ENCODE measurements at regions not wholly inside any gene's neighbourhood (a gene's known extent, or its start where the extent isn't known, plus 50 kb on each side); places are given as distances from the start of the nearest gene placed in this dataset.

DNA sequence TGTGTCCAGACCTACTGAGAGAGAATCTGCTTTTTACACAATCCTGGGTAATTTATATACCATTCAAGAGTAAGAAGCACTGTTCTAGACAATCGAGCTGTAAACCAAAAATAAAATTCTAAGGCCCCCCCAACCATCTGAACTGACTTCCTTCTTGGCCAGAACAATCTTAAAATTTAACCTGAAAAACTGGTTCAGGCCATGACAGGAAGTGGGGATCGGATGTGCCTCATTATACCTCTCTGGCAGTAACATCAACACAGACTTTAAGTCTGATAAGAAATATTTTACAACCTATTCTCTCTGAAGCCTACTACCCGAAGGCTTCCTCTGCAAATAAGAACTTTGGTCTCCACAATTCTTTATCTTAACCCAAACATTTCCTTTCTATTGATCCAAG lies 75.2 kb upstream of the KIF5B start:
- no peak overlapping the region for H3K4me3 ChIP-seq (IDR thresholded peaks at IDR 0.05; ENCODE audit: insufficient read depth, low read depth, low read length)
- no peak overlapping the region for H3K27ac ChIP-seq
- no peak overlapping the region for H3K9ac ChIP-seq
- H3K79me2 ChIP-seq (ENCODE audit: insufficient read depth, low read depth) = no peaks in the 10 kb centered on the region
- no peaks in the 10 kb centered on the region for H3K4me1 ChIP-seq (ENCODE audit: low read depth, poor library complexity, severe bottlenecking)
- no peaks in the 10 kb centered on the region for H3K27me3 ChIP-seq (ENCODE audit: insufficient read depth, low read depth)
- no peak overlapping the region for H3K4me2 ChIP-seq
- H2AFZ ChIP-seq (ENCODE audit: low read depth) = no peak overlapping the region
- H3K36me3 ChIP-seq (ENCODE audit: insufficient read depth) = no peaks in the 10 kb centered on the region
- TF ChIP-seq, protein P1, sequence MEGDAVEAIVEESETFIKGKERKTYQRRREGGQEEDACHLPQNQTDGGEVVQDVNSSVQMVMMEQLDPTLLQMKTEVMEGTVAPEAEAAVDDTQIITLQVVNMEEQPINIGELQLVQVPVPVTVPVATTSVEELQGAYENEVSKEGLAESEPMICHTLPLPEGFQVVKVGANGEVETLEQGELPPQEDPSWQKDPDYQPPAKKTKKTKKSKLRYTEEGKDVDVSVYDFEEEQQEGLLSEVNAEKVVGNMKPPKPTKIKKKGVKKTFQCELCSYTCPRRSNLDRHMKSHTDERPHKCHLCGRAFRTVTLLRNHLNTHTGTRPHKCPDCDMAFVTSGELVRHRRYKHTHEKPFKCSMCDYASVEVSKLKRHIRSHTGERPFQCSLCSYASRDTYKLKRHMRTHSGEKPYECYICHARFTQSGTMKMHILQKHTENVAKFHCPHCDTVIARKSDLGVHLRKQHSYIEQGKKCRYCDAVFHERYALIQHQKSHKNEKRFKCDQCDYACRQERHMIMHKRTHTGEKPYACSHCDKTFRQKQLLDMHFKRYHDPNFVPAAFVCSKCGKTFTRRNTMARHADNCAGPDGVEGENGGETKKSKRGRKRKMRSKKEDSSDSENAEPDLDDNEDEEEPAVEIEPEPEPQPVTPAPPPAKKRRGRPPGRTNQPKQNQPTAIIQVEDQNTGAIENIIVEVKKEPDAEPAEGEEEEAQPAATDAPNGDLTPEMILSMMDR (conservative IDR thresholded peaks at IDR 0.05; ENCODE audit: low read depth, low read length) = no peak
- no peaks in the 10 kb centered on the region for H4K20me1 ChIP-seq (ENCODE audit: insufficient read depth)

- Histone ChIP-seq H3K9ac (no peak overlapping the region), H3K4me3 (IDR thresholded peaks at IDR 0.05; ENCODE audit: insufficient read depth, low read depth, low read length) (no peak overlapping the region), H3K79me2 (ENCODE audit: insufficient read depth, low read depth) (no peaks in the 10 kb centered on the region), H4K20me1 (ENCODE audit: insufficient read depth) (no peaks in the 10 kb centered on the region), H3K27ac (no peak overlapping the region), H3K4me2 (no peak overlapping the region), H3K4me1 (ENCODE audit: low read depth, poor library complexity, severe bottlenecking) (no peaks in the 10 kb centered on the region), H3K36me3 (ENCODE audit: insufficient read depth) (no peaks in the 10 kb centered on the region), H3K27me3 (ENCODE audit: insufficient read depth, low read depth) (no peaks in the 10 kb centered on the region), H2AFZ (ENCODE audit: low read depth) (no peak overlapping the region)
- TF ChIP-seq, protein P1 (conservative IDR thresholded peaks at IDR 0.05; ENCODE audit: low read depth, low read length) = no peak
Measured at GRCh38 chr10:32130788-32131187, 74.6 kb upstream of the KIF5B start.

DNA sequence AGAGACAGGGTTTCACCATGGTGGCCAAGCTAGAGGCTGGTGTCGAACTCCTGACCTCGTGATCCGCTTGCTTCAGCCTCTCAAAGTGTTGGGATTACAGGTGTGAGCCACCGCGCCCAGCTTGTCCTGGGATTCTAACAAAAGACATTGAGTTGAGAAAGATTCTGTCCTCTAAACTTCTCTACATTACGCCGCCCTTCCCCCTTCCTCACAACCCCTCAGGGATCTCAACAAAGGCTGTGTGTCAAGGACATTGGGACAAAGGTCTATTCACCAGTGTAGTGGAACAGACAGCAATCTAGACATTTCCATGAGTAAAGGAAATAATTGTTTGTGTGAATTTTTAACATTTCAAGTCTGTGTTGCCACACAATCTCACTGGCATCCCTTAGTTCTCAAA lies 68.8 kb upstream of the KIF5B start:
- no peaks in the 10 kb centered on the region for H3K79me2 ChIP-seq (ENCODE audit: insufficient read depth, low read depth)
- H4K20me1 ChIP-seq (ENCODE audit: insufficient read depth) = no peaks in the 10 kb centered on the region
- H3K4me1 ChIP-seq (ENCODE audit: low read depth, poor library complexity, severe bottlenecking) = no peaks in the 10 kb centered on the region
- no peak overlapping the region for H3K9ac ChIP-seq
- no peak overlapping the region for H3K4me3 ChIP-seq (IDR thresholded peaks at IDR 0.05; ENCODE audit: insufficient read depth, low read depth, low read length)
- no peaks in the 10 kb centered on the region for H3K27me3 ChIP-seq (ENCODE audit: insufficient read depth, low read depth)
- H3K4me2 ChIP-seq = no peak overlapping the region
- no peaks in the 10 kb centered on the region for H3K36me3 ChIP-seq (ENCODE audit: insufficient read depth)
- H2AFZ ChIP-seq (ENCODE audit: low read depth) = no peak overlapping the region
- TF ChIP-seq, protein P1 (conservative IDR thresholded peaks at IDR 0.05; ENCODE audit: low read depth, low read length) = no peak
- no peak overlapping the region for H3K27ac ChIP-seq

DNA sequence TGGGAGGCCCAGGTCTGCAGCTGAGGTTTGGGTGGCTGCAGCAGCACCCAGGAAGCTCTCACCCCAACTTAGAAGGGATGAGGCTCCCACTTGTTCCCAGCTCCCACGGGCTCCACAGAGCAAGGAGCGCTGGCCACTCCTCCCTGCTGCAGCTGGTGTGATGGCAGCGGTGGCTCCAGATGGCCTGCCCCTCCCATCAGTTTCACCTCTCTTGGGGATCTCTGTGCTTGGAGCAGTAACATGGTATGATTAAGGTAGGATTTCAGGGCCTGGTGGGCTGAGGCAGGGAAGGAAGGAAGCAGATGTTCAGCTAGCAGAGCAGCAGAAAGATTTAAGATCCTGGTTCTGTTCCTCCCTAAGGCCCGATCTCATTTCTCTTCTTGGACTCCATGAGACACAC lies 66.8 kb upstream of the KIF5B start:
- Histone ChIP-seq H3K4me2 (no peak overlapping the region), H3K36me3 (ENCODE audit: insufficient read depth) (no peaks in the 10 kb centered on the region), H3K79me2 (ENCODE audit: insufficient read depth, low read depth) (no peaks in the 10 kb centered on the region), H3K4me1 (ENCODE audit: low read depth, poor library complexity, severe bottlenecking) (no peaks in the 10 kb centered on the region), H3K27ac (no peak overlapping the region), H3K9ac (no peak overlapping the region), H2AFZ (ENCODE audit: low read depth) (no peak overlapping the region), H4K20me1 (ENCODE audit: insufficient read depth) (no peaks in the 10 kb centered on the region), H3K4me3 (IDR thresholded peaks at IDR 0.05; ENCODE audit: insufficient read depth, low read depth, low read length) (no peak overlapping the region), H3K27me3 (ENCODE audit: insufficient read depth, low read depth) (no peaks in the 10 kb centered on the region)
- TF ChIP-seq, protein P1 (conservative IDR thresholded peaks at IDR 0.05; ENCODE audit: low read depth, low read length) = no peak

GRCh38 chr10:32121648-32122047 lies 65.4 kb upstream of the KIF5B start:
- Histone ChIP-seq H3K36me3 (ENCODE audit: insufficient read depth) (no peaks in the 10 kb centered on the region), H3K4me3 (IDR thresholded peaks at IDR 0.05; ENCODE audit: insufficient read depth, low read depth, low read length) (no peak overlapping the region), H4K20me1 (ENCODE audit: insufficient read depth) (no peaks in the 10 kb centered on the region), H3K27me3 (ENCODE audit: insufficient read depth, low read depth) (no peaks in the 10 kb centered on the region), H3K9ac (no peak overlapping the region), H2AFZ (ENCODE audit: low read depth) (no peak overlapping the region), H3K27ac (no peak overlapping the region), H3K4me2 (no peak overlapping the region), H3K4me1 (ENCODE audit: low read depth, poor library complexity, severe bottlenecking) (no peaks in the 10 kb centered on the region), H3K79me2 (ENCODE audit: insufficient read depth, low read depth) (no peaks in the 10 kb centered on the region)
- TF ChIP-seq, protein P1 (conservative IDR thresholded peaks at IDR 0.05; ENCODE audit: low read depth, low read length) = no peak

Measured in KMS-11 (cell line).